ENCODE measurements at regions not wholly inside any gene's neighbourhood (a gene's known extent, or its start where the extent isn't known, plus 50 kb on each side); places are given as distances from the start of the nearest gene placed in this dataset.
A peak's percentile ranks its signal among the peaks of the same experiment; 100 is the strongest.

GRCh38 chr2:152974146-152974545 lies 255.7 kb downstream of the ARL6IP6 start:
- no peak for DNase-seq (ENCODE audit: low spot score)

- DNase-seq (ENCODE audit: low spot score), result no peak
These were observed 253.3 kb downstream of the ARL6IP6 start for GRCh38 chr2:152971685-152972084.

GRCh38 chr2:152962446-152962845 lies 244.0 kb downstream of the ARL6IP6 start:
- no peak for DNase-seq (ENCODE audit: low spot score)

GRCh38 chr2:152961351-152961750 lies 242.9 kb downstream of the ARL6IP6 start:
- DNase-seq (ENCODE audit: low spot score), result no peak

GRCh38 chr2:152950126-152950525 lies 231.7 kb downstream of the ARL6IP6 start:
- no peak for DNase-seq (ENCODE audit: low spot score)

GRCh38 chr2:152944099-152944498 lies 225.7 kb downstream of the ARL6IP6 start:
- DNase-seq (ENCODE audit: low spot score), result no peak

- DNase-seq (ENCODE audit: low spot score), result no peak
These were observed 224.6 kb downstream of the ARL6IP6 start for GRCh38 chr2:152942940-152943440.

GRCh38 chr2:152930501-152930900 lies 212.1 kb downstream of the ARL6IP6 start:
- no peak for DNase-seq (ENCODE audit: low spot score)

GRCh38 chr2:152929628-152930027 lies 211.2 kb downstream of the ARL6IP6 start:
- DNase-seq (ENCODE audit: low spot score), result no peak

GRCh38 chr2:152925547-152926448 lies 207.4 kb downstream of the ARL6IP6 start:
- peak; percentile 48 for DNase-seq (ENCODE audit: low spot score)

- no peak for DNase-seq (ENCODE audit: low spot score)
These were observed 206.3 kb downstream of the ARL6IP6 start for GRCh38 chr2:152924722-152925121.

GRCh38 chr2:152924219-152924618 lies 205.8 kb downstream of the ARL6IP6 start:
- DNase-seq (ENCODE audit: low spot score), result no peak

GRCh38 chr2:152920846-152921245 lies 202.4 kb downstream of the ARL6IP6 start:
- DNase-seq (ENCODE audit: low spot score), result no peak

GRCh38 chr2:152910970-152911369 lies 192.6 kb downstream of the ARL6IP6 start:
- no peak for DNase-seq (ENCODE audit: low spot score)

GRCh38 chr2:152907046-152907445 lies 188.6 kb downstream of the ARL6IP6 start:
- DNase-seq (ENCODE audit: low spot score), result no peak

- DNase-seq (ENCODE audit: low spot score), result no peak
These were observed 175.6 kb downstream of the ARL6IP6 start for GRCh38 chr2:152894051-152894450.

GRCh38 chr2:152890736-152891135 lies 172.3 kb downstream of the ARL6IP6 start:
- no peak for DNase-seq (ENCODE audit: low spot score)

GRCh38 chr2:152883951-152884487 lies 165.6 kb downstream of the ARL6IP6 start:
- no peak for DNase-seq (ENCODE audit: low spot score)

- no peak for DNase-seq (ENCODE audit: low spot score)
These were observed 163.1 kb downstream of the ARL6IP6 start for GRCh38 chr2:152881527-152881926.

GRCh38 chr2:152879275-152879674 lies 160.9 kb downstream of the ARL6IP6 start:
- DNase-seq (ENCODE audit: low spot score), result no peak

GRCh38 chr2:152875701-152876695 lies 157.6 kb downstream of the ARL6IP6 start:
- no peak for DNase-seq (ENCODE audit: low spot score)

GRCh38 chr2:152874955-152875354 lies 156.5 kb downstream of the ARL6IP6 start:
- no peak for DNase-seq (ENCODE audit: low spot score)
